ENCODE measurements at regions not wholly inside any gene's neighbourhood (a gene's known extent, or its start where the extent isn't known, plus 50 kb on each side); places are given as distances from the start of the nearest gene placed in this dataset.

DNA sequence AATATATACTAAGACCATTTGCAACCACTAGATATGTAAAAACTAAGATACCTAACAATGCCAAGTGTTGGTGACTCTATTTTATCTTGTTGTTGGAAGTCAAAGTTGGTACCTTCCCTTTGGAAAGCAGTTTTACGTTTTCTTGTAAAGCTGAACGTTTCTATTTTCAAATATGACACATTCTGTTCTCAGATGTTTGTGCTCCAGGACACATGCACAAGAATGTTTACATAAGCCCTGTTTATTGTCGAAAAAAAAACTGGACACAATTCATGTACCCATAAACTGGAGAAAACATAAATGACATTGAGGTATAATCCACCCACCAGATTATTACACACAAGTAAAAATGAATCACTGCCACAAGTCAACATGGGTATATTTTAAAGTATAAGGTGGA, 967.4 kb downstream of the BCL11B start:
- no peaks in the 10 kb centered on the region for H3K4me1 Mint-ChIP-seq (ENCODE audit: low read depth, unreplicated experiment)
- no peak overlapping the region for H3K27ac ChIP-seq (ENCODE audit: low read depth, low read length)
- H3K36me3 ChIP-seq (ENCODE audit: insufficient read depth, low read length) = no peaks in the 10 kb centered on the region
- H3K9me3 Mint-ChIP-seq (ENCODE audit: unreplicated experiment) = no peaks in the 10 kb centered on the region
- no peaks in the 10 kb centered on the region for H3K9me3 ChIP-seq (ENCODE audit: insufficient read depth, low read depth, low read length)
- no peak for TF ChIP-seq EZH2 (IDR thresholded peaks at IDR 0.05; ENCODE audit: insufficient read depth, low read length)
- TF ChIP-seq, protein P1, sequence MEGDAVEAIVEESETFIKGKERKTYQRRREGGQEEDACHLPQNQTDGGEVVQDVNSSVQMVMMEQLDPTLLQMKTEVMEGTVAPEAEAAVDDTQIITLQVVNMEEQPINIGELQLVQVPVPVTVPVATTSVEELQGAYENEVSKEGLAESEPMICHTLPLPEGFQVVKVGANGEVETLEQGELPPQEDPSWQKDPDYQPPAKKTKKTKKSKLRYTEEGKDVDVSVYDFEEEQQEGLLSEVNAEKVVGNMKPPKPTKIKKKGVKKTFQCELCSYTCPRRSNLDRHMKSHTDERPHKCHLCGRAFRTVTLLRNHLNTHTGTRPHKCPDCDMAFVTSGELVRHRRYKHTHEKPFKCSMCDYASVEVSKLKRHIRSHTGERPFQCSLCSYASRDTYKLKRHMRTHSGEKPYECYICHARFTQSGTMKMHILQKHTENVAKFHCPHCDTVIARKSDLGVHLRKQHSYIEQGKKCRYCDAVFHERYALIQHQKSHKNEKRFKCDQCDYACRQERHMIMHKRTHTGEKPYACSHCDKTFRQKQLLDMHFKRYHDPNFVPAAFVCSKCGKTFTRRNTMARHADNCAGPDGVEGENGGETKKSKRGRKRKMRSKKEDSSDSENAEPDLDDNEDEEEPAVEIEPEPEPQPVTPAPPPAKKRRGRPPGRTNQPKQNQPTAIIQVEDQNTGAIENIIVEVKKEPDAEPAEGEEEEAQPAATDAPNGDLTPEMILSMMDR (IDR thresholded peaks at IDR 0.05; ENCODE audit: insufficient read depth, low read depth, low read length) = no peak
- no peak overlapping the region for H3K4me2 ChIP-seq (ENCODE audit: low read length)
- H3K36me3 Mint-ChIP-seq (ENCODE audit: low read depth, unreplicated experiment) = no peaks in the 10 kb centered on the region
- no peaks in the 10 kb centered on the region for H3K79me2 ChIP-seq (ENCODE audit: insufficient read depth, low read length)
- H3K27me3 ChIP-seq (ENCODE audit: insufficient read depth, low read length) = no peaks in the 10 kb centered on the region
- H3K9ac ChIP-seq (ENCODE audit: low read length) = no peak overlapping the region
- no peak overlapping the region for H2AFZ ChIP-seq (ENCODE audit: low read depth, low read length)
- H3K4me3 Mint-ChIP-seq (ENCODE audit: unreplicated experiment) = no peak overlapping the region
- FAIRE-seq (no peak), DNase-seq (ENCODE audit: low read depth) (no peak)
- H3K4me1 ChIP-seq (ENCODE audit: insufficient read depth, low read length) = no peaks in the 10 kb centered on the region
- H3K27ac Mint-ChIP-seq (ENCODE audit: unreplicated experiment) = no peak overlapping the region
- no peaks in the 10 kb centered on the region for H4K20me1 ChIP-seq (ENCODE audit: insufficient read depth, low read length)
- no peak overlapping the region for H3K4me3 ChIP-seq (ENCODE audit: insufficient read depth, low read depth, low read length)
- no peaks in the 10 kb centered on the region for H3K27me3 Mint-ChIP-seq (ENCODE audit: low read depth, unreplicated experiment)

DNA sequence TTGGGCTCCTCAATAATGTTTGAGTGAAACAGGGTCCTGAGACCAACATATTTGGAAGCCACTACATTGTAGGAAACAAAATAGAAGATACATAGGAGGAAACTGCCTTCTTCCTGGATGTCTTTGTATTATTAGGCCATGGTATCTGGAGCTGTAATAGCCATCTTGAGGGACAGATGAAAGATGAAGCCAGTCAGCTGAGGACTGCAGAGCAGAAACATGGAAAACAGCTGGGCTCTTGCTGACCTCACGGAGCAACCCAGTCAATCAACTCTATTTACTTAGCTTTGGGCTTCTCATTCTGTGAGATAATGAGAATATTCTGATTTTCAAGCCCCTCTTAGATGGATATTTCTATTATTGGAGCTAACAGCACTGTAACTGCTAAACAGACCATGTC, 962.4 kb downstream of the BCL11B start:
- H3K36me3 ChIP-seq (ENCODE audit: insufficient read depth, low read length) = no peaks in the 10 kb centered on the region
- H4K20me1 ChIP-seq (ENCODE audit: insufficient read depth, low read length) = no peaks in the 10 kb centered on the region
- FAIRE-seq = no peak
- no peak overlapping the region for H3K4me3 ChIP-seq (ENCODE audit: insufficient read depth, low read depth, low read length)
- no peaks in the 10 kb centered on the region for H3K27me3 ChIP-seq (ENCODE audit: insufficient read depth, low read length)
- Mint-ChIP-seq H3K9me3 (ENCODE audit: unreplicated experiment) (no peaks in the 10 kb centered on the region), H3K36me3 (ENCODE audit: low read depth, unreplicated experiment) (no peaks in the 10 kb centered on the region), H3K4me1 (ENCODE audit: low read depth, unreplicated experiment) (no peaks in the 10 kb centered on the region), H3K27me3 (ENCODE audit: low read depth, unreplicated experiment) (no peaks in the 10 kb centered on the region), H3K4me3 (ENCODE audit: unreplicated experiment) (no peak overlapping the region), H3K27ac (ENCODE audit: unreplicated experiment) (no peak overlapping the region)
- no peak overlapping the region for H3K27ac ChIP-seq (ENCODE audit: low read depth, low read length)
- TF ChIP-seq, protein P1 (IDR thresholded peaks at IDR 0.05; ENCODE audit: insufficient read depth, low read depth, low read length) = no peak
- no peak for TF ChIP-seq EZH2 (IDR thresholded peaks at IDR 0.05; ENCODE audit: insufficient read depth, low read length)
- no peak overlapping the region for H2AFZ ChIP-seq (ENCODE audit: low read depth, low read length)
- DNase-seq (ENCODE audit: low read depth) = no peak
- H3K79me2 ChIP-seq (ENCODE audit: insufficient read depth, low read length) = no peaks in the 10 kb centered on the region
- no peak overlapping the region for H3K4me2 ChIP-seq (ENCODE audit: low read length)
- H3K9ac ChIP-seq (ENCODE audit: low read length) = no peak overlapping the region
- no peaks in the 10 kb centered on the region for H3K4me1 ChIP-seq (ENCODE audit: insufficient read depth, low read length)
- no peaks in the 10 kb centered on the region for H3K9me3 ChIP-seq (ENCODE audit: insufficient read depth, low read depth, low read length)

DNA sequence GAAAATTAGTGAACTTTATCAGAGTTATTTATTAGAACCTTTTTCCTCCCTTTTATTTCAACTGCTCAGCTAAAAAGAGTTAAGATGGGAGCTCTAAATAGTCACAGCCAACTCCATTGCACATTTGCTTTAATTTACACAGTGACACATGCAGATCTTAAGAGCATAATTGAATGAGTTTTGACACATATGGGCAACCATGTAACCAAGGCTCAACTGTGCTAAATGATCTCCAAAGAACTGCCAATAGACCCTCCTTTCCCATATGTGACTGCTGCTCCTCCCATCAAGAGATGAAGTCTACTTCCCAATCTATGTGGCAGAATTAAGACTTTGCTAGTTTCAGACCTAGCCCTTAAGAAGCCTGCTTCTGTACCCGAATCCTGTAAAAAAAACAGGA, 960.0 kb downstream of the BCL11B start:
- H3K36me3 Mint-ChIP-seq (ENCODE audit: low read depth, unreplicated experiment) = no peaks in the 10 kb centered on the region
- no peaks in the 10 kb centered on the region for H3K36me3 ChIP-seq (ENCODE audit: insufficient read depth, low read length)
- no peak overlapping the region for H3K27ac Mint-ChIP-seq (ENCODE audit: unreplicated experiment)
- no peaks in the 10 kb centered on the region for H3K27me3 ChIP-seq (ENCODE audit: insufficient read depth, low read length)
- no peaks in the 10 kb centered on the region for H3K79me2 ChIP-seq (ENCODE audit: insufficient read depth, low read length)
- FAIRE-seq = no peak
- H3K4me3 Mint-ChIP-seq (ENCODE audit: unreplicated experiment) = no peak overlapping the region
- no peak overlapping the region for H2AFZ ChIP-seq (ENCODE audit: low read depth, low read length)
- no peaks in the 10 kb centered on the region for H3K4me1 Mint-ChIP-seq (ENCODE audit: low read depth, unreplicated experiment)
- no peak overlapping the region for H3K27ac ChIP-seq (ENCODE audit: low read depth, low read length)
- TF ChIP-seq, protein P1 (IDR thresholded peaks at IDR 0.05; ENCODE audit: insufficient read depth, low read depth, low read length) = no peak
- no peak for TF ChIP-seq EZH2 (IDR thresholded peaks at IDR 0.05; ENCODE audit: insufficient read depth, low read length)
- H3K4me3 ChIP-seq (ENCODE audit: insufficient read depth, low read depth, low read length) = no peak overlapping the region
- no peak overlapping the region for H3K4me2 ChIP-seq (ENCODE audit: low read length)
- no peaks in the 10 kb centered on the region for H3K4me1 ChIP-seq (ENCODE audit: insufficient read depth, low read length)
- no peaks in the 10 kb centered on the region for H3K9me3 ChIP-seq (ENCODE audit: insufficient read depth, low read depth, low read length)
- no peaks in the 10 kb centered on the region for H3K9me3 Mint-ChIP-seq (ENCODE audit: unreplicated experiment)
- no peaks in the 10 kb centered on the region for H3K27me3 Mint-ChIP-seq (ENCODE audit: low read depth, unreplicated experiment)
- no peaks in the 10 kb centered on the region for H4K20me1 ChIP-seq (ENCODE audit: insufficient read depth, low read length)
- no peak for DNase-seq (ENCODE audit: low read depth)
- no peak overlapping the region for H3K9ac ChIP-seq (ENCODE audit: low read length)

Data from astrocyte (in vitro differentiated cells and primary cell).